ENCODE measurements at regions not wholly inside any gene's neighbourhood (a gene's known extent, or its start where the extent isn't known, plus 50 kb on each side); places are given as distances from the start of the nearest gene placed in this dataset.

DNA sequence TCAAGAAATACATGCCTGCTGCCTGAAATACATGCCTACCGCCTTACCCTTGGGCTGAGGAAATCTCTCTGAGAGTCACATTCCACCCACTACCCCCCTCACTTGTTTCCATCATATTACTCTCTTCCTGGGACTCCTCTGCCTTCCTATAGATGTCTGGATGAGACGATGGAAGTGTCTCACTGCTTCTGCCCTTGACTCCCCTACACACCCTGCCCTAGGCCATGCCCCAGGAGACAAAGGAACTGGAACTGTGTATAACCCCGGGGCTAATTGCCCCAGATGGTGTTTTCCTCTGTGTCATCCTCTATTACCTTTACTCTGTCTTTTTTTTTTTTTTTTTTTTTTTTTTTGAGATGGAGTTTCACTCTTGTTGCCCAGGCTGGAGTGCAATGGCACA lies 102.0 kb downstream of the GTPBP8 start:
- TF ChIP-seq, protein P1, sequence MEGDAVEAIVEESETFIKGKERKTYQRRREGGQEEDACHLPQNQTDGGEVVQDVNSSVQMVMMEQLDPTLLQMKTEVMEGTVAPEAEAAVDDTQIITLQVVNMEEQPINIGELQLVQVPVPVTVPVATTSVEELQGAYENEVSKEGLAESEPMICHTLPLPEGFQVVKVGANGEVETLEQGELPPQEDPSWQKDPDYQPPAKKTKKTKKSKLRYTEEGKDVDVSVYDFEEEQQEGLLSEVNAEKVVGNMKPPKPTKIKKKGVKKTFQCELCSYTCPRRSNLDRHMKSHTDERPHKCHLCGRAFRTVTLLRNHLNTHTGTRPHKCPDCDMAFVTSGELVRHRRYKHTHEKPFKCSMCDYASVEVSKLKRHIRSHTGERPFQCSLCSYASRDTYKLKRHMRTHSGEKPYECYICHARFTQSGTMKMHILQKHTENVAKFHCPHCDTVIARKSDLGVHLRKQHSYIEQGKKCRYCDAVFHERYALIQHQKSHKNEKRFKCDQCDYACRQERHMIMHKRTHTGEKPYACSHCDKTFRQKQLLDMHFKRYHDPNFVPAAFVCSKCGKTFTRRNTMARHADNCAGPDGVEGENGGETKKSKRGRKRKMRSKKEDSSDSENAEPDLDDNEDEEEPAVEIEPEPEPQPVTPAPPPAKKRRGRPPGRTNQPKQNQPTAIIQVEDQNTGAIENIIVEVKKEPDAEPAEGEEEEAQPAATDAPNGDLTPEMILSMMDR (conservative IDR thresholded peaks at IDR 0.05; ENCODE audit: low read depth, low read length): no peak
- no peak overlapping the region for H3K4me3 ChIP-seq (ENCODE audit: low read depth, low read length)
- no peak for DNase-seq (ENCODE audit: low read depth)

DNA sequence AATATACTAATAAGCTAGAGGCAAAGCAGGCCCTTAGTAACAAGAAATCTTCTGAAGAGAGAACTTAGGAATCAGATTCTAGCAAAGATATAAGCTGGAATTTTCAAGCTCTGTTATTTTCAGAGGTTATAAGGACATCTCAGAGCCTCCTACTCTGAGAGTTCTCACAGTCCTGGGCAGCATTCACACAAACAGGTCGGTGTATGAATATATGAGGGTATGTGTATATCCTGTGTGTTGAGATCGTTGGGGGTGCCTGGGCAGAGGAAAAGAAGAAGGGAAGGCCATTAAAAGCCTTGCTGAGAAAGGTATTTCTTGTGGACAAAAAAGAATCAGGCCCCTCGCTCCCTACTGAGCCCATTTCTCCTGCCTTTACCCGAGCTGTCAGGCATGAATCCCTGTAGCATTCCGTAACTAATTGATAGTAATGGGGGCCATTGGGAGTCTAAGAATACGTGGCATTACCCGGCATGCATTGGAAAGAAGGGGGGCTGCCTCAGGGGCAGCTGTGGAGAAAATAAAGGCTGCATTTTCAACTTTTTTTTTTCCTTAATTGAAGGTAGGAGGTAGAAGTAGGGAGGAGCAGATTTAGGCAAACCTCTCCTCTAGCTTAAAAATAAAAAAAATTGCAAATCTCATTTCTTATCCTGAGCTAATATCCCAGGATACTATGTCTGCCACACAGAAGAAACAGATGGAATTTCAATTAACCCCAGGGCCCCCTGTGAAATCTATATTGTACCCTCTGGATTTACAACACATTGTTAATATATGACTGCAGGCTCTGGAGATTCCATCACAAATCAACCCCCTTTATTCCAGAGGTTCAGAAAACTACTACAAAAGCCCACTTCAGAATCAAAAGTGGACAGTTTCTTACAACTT lies 103.8 kb downstream of the GTPBP8 start:
- no peak overlapping the region for H3K4me3 ChIP-seq (ENCODE audit: low read depth, low read length)
- TF ChIP-seq, protein P1 (conservative IDR thresholded peaks at IDR 0.05; ENCODE audit: low read depth, low read length): no peak
- no peak for DNase-seq (ENCODE audit: low read depth)

DNA sequence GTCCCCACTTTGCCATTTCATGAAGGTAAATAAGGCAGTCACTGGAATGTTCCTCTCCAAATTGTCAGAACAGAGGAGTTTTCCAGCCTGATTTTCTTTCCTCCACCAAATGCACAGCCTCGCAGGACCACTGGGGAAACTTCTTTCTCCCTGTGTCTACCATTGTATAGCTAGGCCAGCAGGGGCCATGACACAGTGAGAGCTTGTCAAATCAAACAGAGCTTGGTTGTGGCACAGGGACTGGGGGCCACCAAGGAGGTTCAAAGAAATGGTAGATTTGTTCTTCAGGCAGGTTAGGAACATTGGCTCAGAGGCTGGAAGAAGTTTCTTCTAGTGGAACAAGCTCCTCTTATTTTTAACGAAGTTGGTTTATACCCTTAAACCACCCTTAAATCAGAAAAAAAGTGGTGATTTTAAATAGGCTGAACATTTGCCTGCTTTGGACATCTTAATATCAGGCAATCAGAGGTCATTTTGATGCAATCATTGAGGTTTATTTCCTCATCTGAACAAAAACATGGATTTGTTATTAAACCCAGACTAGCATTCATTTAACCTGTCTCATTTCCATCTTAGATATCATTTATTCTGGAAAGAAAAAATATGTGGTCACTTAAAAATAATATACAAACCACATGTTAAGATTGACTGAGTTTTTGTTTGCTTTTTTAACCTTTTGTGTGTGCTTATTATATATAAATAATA lies 105.6 kb downstream of the GTPBP8 start:
- TF ChIP-seq, protein P1 (conservative IDR thresholded peaks at IDR 0.05; ENCODE audit: low read depth, low read length): no peak
- no peak overlapping the region for H3K4me3 ChIP-seq (ENCODE audit: low read depth, low read length)
- DNase-seq (ENCODE audit: low read depth): peak; percentile 64

DNA sequence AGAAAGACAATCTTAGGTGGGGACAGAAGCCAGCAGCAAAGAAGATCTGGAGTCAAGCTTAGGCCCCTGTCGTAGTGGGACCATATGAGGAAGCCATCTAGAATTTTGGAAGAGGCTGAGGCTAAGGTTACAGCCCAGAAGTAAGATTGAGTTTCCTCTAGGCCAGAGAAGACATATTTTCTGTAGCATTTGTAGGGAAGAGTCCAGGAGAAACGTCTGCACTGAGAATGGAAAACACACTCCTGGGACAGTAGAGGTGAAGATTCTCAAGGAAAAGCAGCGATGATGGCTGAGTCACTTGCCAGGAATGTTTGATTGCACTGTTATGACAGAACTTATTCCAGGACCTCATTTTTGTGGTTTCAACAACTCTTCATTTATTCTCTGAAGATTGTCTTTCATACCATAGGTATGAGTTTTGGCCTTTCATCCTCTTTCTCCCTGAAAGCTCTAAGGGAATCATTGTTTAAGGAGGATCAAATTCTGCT lies 107.2 kb downstream of the GTPBP8 start:
- H3K4me3 ChIP-seq (ENCODE audit: low read depth, low read length): no peak overlapping the region
- DNase-seq (ENCODE audit: low read depth): peak; percentile 88
- TF ChIP-seq, protein P1 (conservative IDR thresholded peaks at IDR 0.05; ENCODE audit: low read depth, low read length): no peak

DNA sequence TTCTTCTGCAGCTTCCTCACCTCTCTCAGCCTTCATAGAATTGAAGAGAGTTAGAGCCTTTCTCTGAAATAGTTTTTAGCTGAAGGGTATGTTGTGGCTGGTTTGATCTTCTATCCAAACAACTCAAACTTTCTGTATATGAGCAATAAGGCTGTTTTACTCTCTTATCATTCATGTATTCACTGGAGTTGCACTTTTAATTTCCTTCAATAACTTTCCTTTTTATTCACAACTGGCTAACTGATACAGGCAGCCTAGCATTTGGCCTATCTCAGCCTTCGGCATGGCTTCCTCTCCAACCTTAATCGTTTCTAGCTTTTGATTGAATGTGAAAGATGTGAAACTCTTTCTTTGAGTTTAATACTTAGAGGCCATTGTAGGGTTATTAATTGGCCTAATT lies 109.3 kb downstream of the GTPBP8 start:
- TF ChIP-seq, protein P1 (conservative IDR thresholded peaks at IDR 0.05; ENCODE audit: low read depth, low read length): no peak
- no peak overlapping the region for H3K4me3 ChIP-seq (ENCODE audit: low read depth, low read length)
- DNase-seq (ENCODE audit: low read depth): no peak

DNA sequence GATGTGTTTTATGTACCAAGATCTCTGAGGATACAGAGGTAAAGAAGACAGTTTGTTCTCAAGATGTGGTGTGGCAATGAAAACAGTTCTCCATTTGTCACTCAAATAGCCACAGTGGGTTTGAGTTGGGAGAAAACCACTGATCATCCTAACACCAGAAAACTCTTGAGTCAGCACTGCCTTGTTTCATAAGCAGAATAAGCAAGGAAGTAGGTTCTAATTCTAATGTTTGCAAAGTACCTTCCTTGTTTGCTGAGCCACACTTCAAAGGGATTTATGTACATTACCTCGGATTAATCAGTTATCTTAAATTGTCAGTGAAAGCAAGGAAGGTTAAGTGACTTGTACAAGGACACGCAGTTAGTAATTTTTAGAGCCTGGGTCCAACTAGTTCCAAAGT lies 107.8 kb upstream of the BOC start:
- no peak overlapping the region for H3K4me3 ChIP-seq (ENCODE audit: low read depth, low read length)
- TF ChIP-seq, protein P1 (conservative IDR thresholded peaks at IDR 0.05; ENCODE audit: low read depth, low read length): no peak
- DNase-seq (ENCODE audit: low read depth): no peak

Measured in choroid plexus epithelial cell (primary cell).